ENCODE measurements at regions not wholly inside any gene's neighbourhood (a gene's known extent, or its start where the extent isn't known, plus 50 kb on each side); places are given as distances from the start of the nearest gene placed in this dataset.

GRCh38 chr21:34020983-34021553 is 52.3 kb upstream of the MRPS6 start (continued):
- TF ChIP-seq, protein P1, sequence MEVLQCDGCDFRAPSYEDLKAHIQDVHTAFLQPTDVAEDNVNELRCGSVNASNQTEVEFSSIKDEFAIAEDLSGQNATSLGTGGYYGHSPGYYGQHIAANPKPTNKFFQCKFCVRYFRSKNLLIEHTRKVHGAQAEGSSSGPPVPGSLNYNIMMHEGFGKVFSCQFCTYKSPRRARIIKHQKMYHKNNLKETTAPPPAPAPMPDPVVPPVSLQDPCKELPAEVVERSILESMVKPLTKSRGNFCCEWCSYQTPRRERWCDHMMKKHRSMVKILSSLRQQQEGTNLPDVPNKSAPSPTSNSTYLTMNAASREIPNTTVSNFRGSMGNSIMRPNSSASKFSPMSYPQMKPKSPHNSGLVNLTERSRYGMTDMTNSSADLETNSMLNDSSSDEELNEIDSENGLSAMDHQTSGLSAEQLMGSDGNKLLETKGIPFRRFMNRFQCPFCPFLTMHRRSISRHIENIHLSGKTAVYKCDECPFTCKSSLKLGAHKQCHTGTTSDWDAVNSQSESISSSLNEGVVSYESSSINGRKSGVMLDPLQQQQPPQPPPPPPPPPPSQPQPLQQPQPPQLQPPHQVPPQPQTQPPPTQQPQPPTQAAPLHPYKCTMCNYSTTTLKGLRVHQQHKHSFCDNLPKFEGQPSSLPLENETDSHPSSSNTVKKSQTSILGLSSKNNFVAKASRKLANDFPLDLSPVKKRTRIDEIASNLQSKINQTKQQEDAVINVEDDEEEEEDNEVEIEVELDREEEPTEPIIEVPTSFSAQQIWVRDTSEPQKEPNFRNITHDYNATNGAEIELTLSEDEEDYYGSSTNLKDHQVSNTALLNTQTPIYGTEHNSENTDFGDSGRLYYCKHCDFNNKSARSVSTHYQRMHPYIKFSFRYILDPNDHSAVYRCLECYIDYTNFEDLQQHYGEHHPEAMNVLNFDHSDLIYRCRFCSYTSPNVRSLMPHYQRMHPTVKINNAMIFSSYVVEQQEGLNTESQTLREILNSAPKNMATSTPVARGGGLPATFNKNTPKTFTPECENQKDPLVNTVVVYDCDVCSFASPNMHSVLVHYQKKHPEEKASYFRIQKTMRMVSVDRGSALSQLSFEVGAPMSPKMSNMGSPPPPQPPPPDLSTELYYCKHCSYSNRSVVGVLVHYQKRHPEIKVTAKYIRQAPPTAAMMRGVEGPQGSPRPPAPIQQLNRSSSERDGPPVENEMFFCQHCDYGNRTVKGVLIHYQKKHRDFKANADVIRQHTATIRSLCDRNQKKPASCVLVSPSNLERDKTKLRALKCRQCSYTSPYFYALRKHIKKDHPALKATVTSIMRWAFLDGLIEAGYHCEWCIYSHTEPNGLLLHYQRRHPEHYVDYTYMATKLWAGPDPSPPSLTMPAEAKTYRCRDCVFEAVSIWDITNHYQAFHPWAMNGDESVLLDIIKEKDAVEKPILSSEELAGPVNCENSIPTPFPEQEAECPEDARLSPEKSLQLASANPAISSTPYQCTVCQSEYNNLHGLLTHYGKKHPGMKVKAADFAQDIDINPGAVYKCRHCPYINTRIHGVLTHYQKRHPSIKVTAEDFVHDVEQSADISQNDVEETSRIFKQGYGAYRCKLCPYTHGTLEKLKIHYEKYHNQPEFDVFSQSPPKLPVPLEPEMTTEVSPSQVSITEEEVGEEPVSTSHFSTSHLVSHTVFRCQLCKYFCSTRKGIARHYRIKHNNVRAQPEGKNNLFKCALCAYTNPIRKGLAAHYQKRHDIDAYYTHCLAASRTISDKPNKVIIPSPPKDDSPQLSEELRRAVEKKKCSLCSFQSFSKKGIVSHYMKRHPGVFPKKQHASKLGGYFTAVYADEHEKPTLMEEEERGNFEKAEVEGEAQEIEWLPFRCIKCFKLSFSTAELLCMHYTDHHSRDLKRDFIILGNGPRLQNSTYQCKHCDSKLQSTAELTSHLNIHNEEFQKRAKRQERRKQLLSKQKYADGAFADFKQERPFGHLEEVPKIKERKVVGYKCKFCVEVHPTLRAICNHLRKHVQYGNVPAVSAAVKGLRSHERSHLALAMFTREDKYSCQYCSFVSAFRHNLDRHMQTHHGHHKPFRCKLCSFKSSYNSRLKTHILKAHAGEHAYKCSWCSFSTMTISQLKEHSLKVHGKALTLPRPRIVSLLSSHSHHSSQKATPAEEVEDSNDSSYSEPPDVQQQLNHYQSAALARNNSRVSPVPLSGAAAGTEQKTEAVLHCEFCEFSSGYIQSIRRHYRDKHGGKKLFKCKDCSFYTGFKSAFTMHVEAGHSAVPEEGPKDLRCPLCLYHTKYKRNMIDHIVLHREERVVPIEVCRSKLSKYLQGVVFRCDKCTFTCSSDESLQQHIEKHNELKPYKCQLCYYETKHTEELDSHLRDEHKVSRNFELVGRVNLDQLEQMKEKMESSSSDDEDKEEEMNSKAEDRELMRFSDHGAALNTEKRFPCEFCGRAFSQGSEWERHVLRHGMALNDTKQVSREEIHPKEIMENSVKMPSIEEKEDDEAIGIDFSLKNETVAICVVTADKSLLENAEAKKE (CRISPR knock-in tag; IDR thresholded peaks at IDR 0.05), result no peak
- TF ChIP-seq EZH2 (IDR thresholded peaks at IDR 0.05; ENCODE audit: low read depth, unreplicated experiment) (no peak), STAT1 (IDR thresholded peaks at IDR 0.05; ENCODE audit: unreplicated experiment) (no peak), POLR2AphosphoS5 (IDR thresholded peaks at IDR 0.05; ENCODE audit: low read depth) (no peak), EZH2phosphoT487 (IDR thresholded peaks at IDR 0.05; ENCODE audit: unreplicated experiment) (no peak), ZNF331 (CRISPR knock-in tag; IDR thresholded peaks at IDR 0.05; ENCODE audit: low read depth) (no peak)
- TF ChIP-seq, protein P2, sequence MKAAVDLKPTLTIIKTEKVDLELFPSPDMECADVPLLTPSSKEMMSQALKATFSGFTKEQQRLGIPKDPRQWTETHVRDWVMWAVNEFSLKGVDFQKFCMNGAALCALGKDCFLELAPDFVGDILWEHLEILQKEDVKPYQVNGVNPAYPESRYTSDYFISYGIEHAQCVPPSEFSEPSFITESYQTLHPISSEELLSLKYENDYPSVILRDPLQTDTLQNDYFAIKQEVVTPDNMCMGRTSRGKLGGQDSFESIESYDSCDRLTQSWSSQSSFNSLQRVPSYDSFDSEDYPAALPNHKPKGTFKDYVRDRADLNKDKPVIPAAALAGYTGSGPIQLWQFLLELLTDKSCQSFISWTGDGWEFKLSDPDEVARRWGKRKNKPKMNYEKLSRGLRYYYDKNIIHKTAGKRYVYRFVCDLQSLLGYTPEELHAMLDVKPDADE (IDR thresholded peaks at IDR 0.05), result no peak

Data from GM23338 (cell line).